Skeletal muscle tissue (tissue), 1 donor: ENCODE measurements at regions not wholly inside any gene's neighbourhood (a gene's known extent, or its start where the extent isn't known, plus 50 kb on each side); places are given as distances from the start of the nearest gene placed in this dataset. TPM values are rescaled to one million over a fixed set of nuclear protein-coding genes. Genes with fewer than 3 reads are reported as not detected.

Experiments
- small RNA-seq: library from RNA; depleted of rRNA; stranded (forward); fragments of <200 nt; gene quantifications from one replicate; pipeline ENCODE3, GENCODE V24; 2014

Small RNA genes lying in the stretch of these regions (small RNA-seq; reads per million reads assigned to genes)
- not detected for gene RNU6-413P
